Fibroblast of lung (primary cell): ENCODE measurements at regions not wholly inside any gene's neighbourhood (a gene's known extent, or its start where the extent isn't known, plus 50 kb on each side); places are given as distances from the start of the nearest gene placed in this dataset.

Experiments
- EZH2 ChIP-seq: IDR thresholded peaks from 2 replicates; pipeline ENCODE4 v1.5.1; 2012; ENCODE audit warnings: low read length, control low read depth, mild to moderate bottlenecking; ENCODE audit errors: missing control alignments
- TF ChIP-seq, protein P1 (sequence below), 2 donors: IDR thresholded peaks in 1 of 2; conservative IDR thresholded peaks in 1 of 2; 1 replicate in 1 of 2; 2 replicates in 1 of 2; pipeline ENCODE4 v1.5.1; 2011 to 2012; ENCODE audit warnings: low read length in 2 of 2, control low read depth in 1 of 2, inconsistent platforms in 1 of 2, low read depth in 1 of 2, mild to moderate bottlenecking in 1 of 2

DNA sequence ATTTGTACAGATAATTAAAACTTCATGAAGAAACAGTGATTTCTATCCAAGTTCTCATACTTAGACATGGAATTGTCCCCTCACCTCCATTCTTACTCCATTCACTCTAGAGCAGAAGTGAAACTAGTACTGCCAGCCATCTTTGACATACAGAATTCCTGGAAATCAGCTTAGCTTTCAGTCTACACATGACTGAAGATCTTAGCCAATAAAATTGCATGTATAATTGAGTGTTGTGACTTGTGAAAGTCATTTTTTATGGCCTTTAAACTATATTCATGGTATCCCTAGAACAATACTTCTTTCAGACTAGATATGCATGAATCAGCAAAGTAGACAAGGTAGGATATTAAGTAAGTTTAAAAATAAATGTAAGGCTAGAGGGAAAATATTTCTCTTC lies 705.2 kb upstream of the ZNF608 start:
- TF ChIP-seq, protein P1, sequence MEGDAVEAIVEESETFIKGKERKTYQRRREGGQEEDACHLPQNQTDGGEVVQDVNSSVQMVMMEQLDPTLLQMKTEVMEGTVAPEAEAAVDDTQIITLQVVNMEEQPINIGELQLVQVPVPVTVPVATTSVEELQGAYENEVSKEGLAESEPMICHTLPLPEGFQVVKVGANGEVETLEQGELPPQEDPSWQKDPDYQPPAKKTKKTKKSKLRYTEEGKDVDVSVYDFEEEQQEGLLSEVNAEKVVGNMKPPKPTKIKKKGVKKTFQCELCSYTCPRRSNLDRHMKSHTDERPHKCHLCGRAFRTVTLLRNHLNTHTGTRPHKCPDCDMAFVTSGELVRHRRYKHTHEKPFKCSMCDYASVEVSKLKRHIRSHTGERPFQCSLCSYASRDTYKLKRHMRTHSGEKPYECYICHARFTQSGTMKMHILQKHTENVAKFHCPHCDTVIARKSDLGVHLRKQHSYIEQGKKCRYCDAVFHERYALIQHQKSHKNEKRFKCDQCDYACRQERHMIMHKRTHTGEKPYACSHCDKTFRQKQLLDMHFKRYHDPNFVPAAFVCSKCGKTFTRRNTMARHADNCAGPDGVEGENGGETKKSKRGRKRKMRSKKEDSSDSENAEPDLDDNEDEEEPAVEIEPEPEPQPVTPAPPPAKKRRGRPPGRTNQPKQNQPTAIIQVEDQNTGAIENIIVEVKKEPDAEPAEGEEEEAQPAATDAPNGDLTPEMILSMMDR (conservative IDR thresholded peaks at IDR 0.05 in 1 of 2, IDR thresholded peaks at IDR 0.05 in 1 of 2; ENCODE audit: low read depth in 1 of 2, low read length in 2 of 2): no peak
- TF ChIP-seq EZH2: no peak
